SU-DHL-6 (cell line): ENCODE measurements at regions not wholly inside any gene's neighbourhood (a gene's known extent, or its start where the extent isn't known, plus 50 kb on each side); places are given as distances from the start of the nearest gene placed in this dataset.

Source experiments
- H2AFZ ChIP-seq: fragments of 200-600 bp; sonication (generic); 2 replicates; pipeline ENCODE4 v1.6.1; 2014; ENCODE audit warnings: low read depth, mild to moderate bottlenecking, moderate library complexity, mixed read lengths, antibody characterized with exemption, low read length; ENCODE audit not compliant: severe bottlenecking
- H3F3A ChIP-seq: fragments of 200-600 bp; shearing (Covaris generic); 2 replicates; pipeline ENCODE4 v1.6.0; 2016; ENCODE audit warnings: antibody characterized with exemption, mild to moderate bottlenecking; ENCODE audit not compliant: insufficient read depth
- H3K27ac ChIP-seq: fragments of 200-600 bp; sonication (generic); 2 replicates; pipeline ENCODE4 v1.5.1; 2016; ENCODE audit warnings: low read depth, mild to moderate bottlenecking, low read length, moderate library complexity, mixed read lengths
- H3K27me3 ChIP-seq: fragments of 200-600 bp; sonication (generic), shearing (Covaris generic); 2 replicates; pipeline ENCODE4 v1.6.0; 2014; ENCODE audit warnings: mild to moderate bottlenecking, low read length
- H3K36me3 ChIP-seq: fragments of 200-600 bp; sonication (generic); 2 replicates; pipeline ENCODE4 v1.6.1; 2014; ENCODE audit warnings: mild to moderate bottlenecking, low read length, mixed read lengths
- H3K4me2 ChIP-seq: fragments of 300-600, 200-600 bp; shearing (Covaris generic), sonication (generic); 2 replicates; pipeline ENCODE4 v1.6.0; 2014; ENCODE audit warnings: low read length, low read depth, mild to moderate bottlenecking; ENCODE audit not compliant: poor library complexity, severe bottlenecking
- H3K4me3 ChIP-seq: fragments of 200-600 bp; sonication (generic); 2 replicates; pipeline ENCODE4 v1.5.1; 2014; ENCODE audit warnings: antibody characterized with exemption, low read length, mild to moderate bottlenecking, mixed read lengths; ENCODE audit not compliant: insufficient read depth, poor library complexity, severe bottlenecking
- H3K79me2 ChIP-seq: fragments of 200-600 bp; sonication (generic); 2 replicates; pipeline ENCODE4 v1.6.1; 2014; ENCODE audit warnings: mild to moderate bottlenecking, low read length, moderate library complexity; ENCODE audit not compliant: insufficient read depth
- H3K9ac ChIP-seq: fragments of 200-600 bp; sonication (generic); 2 replicates; pipeline ENCODE4 v1.7.0; 2014; ENCODE audit warnings: mild to moderate bottlenecking, low read length
- H3K9me2 ChIP-seq: fragments of 200-600 bp; sonication (generic); replicated peaks from 2 replicates; pipeline ENCODE4 v1.6.1; 2014; ENCODE audit warnings: low read length; ENCODE audit not compliant: insufficient read depth
- H3K9me3 ChIP-seq: fragments of 200-600 bp; sonication (generic); 2 replicates; pipeline ENCODE4 v1.6.1; 2014; ENCODE audit warnings: low read length, mixed read lengths; ENCODE audit not compliant: insufficient read depth
- H4K20me1 ChIP-seq: fragments of 200-600 bp; sonication (generic); 2 replicates; pipeline ENCODE4 v1.6.1; 2014; ENCODE audit warnings: low read depth, mild to moderate bottlenecking, antibody characterized with exemption, low read length, moderate library complexity, mixed read lengths
- EZH2phosphoT487 ChIP-seq: fragments of 200-600 bp; sonication (generic), shearing (Covaris generic); conservative IDR thresholded peaks from 2 replicates; pipeline ENCODE4 v1.6.1; 2018; ENCODE audit warnings: mild to moderate bottlenecking, antibody characterized with exemption, low read length, moderate library complexity, mixed read lengths
- TF ChIP-seq, protein P1 (sequence below): fragments of 200-600 bp; sonication (generic); IDR thresholded peaks from one replicate; pipeline ENCODE4 v1.5.1; 2017; ENCODE audit warnings: antibody characterized with exemption, mild to moderate bottlenecking, low read length, moderate library complexity; ENCODE audit not compliant: insufficient read depth, poor library complexity, severe bottlenecking

DNA sequence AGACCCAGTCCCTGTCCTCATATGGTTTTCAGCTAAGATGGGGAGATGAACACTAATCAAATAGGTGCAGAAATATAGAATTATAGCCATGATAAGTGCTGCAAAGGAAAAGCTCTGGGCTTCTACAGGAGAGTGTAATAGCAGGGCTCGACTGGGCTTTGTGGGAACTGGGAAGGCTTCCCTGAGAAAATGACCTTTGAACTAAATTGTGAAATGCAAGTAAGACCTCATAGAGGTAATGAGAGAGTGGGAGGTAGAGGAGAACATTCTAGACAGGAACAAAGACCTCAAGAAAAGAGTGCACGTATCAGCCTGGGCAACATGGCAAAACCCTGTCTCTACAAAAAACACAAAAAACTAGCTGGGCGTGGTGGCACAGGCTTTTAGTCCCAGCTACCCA lies 231.6 kb downstream of the ABHD5 start:
- H3K9ac ChIP-seq, result no peak overlapping the region
- no peaks in the 10 kb centered on the region for H3K27me3 ChIP-seq
- no peaks in the 10 kb centered on the region for H3K79me2 ChIP-seq
- TF ChIP-seq, protein P1, sequence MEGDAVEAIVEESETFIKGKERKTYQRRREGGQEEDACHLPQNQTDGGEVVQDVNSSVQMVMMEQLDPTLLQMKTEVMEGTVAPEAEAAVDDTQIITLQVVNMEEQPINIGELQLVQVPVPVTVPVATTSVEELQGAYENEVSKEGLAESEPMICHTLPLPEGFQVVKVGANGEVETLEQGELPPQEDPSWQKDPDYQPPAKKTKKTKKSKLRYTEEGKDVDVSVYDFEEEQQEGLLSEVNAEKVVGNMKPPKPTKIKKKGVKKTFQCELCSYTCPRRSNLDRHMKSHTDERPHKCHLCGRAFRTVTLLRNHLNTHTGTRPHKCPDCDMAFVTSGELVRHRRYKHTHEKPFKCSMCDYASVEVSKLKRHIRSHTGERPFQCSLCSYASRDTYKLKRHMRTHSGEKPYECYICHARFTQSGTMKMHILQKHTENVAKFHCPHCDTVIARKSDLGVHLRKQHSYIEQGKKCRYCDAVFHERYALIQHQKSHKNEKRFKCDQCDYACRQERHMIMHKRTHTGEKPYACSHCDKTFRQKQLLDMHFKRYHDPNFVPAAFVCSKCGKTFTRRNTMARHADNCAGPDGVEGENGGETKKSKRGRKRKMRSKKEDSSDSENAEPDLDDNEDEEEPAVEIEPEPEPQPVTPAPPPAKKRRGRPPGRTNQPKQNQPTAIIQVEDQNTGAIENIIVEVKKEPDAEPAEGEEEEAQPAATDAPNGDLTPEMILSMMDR, result no peak
- no peak for TF ChIP-seq EZH2phosphoT487
- no peak overlapping the region for H3K27ac ChIP-seq
- H2AFZ ChIP-seq, result no peak overlapping the region
- no peaks in the 10 kb centered on the region for H3K9me2 ChIP-seq
- no peaks in the 10 kb centered on the region for H3K36me3 ChIP-seq
- no peaks in the 10 kb centered on the region for H3K9me3 ChIP-seq
- no peak overlapping the region for H3K4me2 ChIP-seq
- no peak overlapping the region for H3K4me3 ChIP-seq
- H3F3A ChIP-seq, result no peaks in the 10 kb centered on the region
- H4K20me1 ChIP-seq, result no peaks in the 10 kb centered on the region

DNA sequence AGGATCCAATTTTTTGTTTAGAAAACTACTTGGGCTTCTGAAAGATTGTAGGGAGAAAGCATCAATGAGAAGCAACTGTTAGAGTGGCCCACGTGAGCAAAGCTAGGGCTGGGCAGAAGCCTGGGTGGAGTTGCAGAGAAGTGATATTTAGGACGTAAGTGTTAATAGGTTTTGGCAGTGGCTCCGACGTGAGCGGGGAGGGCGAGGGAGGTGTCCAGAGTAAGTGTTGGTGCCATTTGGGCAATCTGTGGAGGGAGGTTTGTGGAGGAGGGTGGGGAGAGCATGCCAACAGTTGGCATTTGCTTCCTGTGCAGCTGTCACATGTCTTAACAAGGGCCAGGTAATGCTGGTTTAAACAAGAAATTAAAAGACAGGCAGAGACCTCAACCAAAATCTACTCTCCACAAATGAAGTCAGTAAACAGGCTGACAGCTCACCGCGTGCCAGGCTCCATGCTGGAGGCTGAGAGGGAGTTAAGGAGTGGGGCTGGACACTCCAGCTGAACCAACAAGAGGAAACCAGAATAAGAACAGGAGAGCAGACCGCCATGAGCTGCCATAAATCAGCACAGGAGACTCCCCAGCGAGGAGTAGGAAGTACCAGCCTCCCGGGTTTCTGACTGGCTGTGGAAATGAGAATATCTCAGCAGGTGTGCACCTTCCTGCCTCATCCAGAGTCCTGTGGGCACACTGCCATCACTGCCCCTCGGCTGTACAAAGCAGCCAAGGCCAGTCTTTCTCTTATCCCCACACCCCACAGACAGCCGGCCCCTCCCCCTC lies 232.6 kb downstream of the ABHD5 start:
- no peak overlapping the region for H3K27ac ChIP-seq
- no peak for TF ChIP-seq EZH2phosphoT487
- TF ChIP-seq, protein P1, result no peak
- no peaks in the 10 kb centered on the region for H3K27me3 ChIP-seq
- no peaks in the 10 kb centered on the region for H3K9me3 ChIP-seq
- H3K79me2 ChIP-seq, result no peaks in the 10 kb centered on the region
- no peaks in the 10 kb centered on the region for H3K9me2 ChIP-seq
- no peaks in the 10 kb centered on the region for H4K20me1 ChIP-seq
- H3K4me2 ChIP-seq, result no peak overlapping the region
- no peaks in the 10 kb centered on the region for H3F3A ChIP-seq
- H3K36me3 ChIP-seq, result no peaks in the 10 kb centered on the region
- H3K9ac ChIP-seq, result no peak overlapping the region
- H2AFZ ChIP-seq, result no peak overlapping the region
- no peak overlapping the region for H3K4me3 ChIP-seq

DNA sequence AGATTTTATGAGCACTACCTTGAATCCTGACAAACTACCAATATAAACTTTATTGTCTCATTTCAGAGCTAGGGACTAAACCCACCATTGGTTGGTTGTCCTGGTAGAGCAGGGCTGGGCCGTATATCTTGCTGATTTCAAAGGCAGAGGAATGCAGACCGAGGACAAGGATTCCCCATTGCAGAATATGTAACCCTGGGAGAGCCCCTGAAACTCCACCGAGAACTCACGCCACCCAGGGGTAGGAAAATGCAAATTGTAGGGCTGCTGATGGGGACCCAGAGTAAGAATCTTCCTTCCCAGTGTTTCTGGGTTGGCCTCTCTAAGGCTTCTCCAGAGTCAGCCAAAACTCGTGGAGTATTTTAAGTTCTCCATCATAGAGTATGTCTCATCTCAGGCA lies 235.3 kb downstream of the ABHD5 start:
- no peaks in the 10 kb centered on the region for H3K36me3 ChIP-seq
- no peaks in the 10 kb centered on the region for H3K27me3 ChIP-seq
- TF ChIP-seq, protein P1, result no peak
- TF ChIP-seq EZH2phosphoT487, result no peak
- H3K4me2 ChIP-seq, result no peak overlapping the region
- no peaks in the 10 kb centered on the region for H4K20me1 ChIP-seq
- H2AFZ ChIP-seq, result no peak overlapping the region
- no peaks in the 10 kb centered on the region for H3K79me2 ChIP-seq
- H3K4me3 ChIP-seq, result no peak overlapping the region
- no peak overlapping the region for H3K27ac ChIP-seq
- no peak overlapping the region for H3K9ac ChIP-seq
- H3F3A ChIP-seq, result no peaks in the 10 kb centered on the region
- H3K9me3 ChIP-seq, result no peaks in the 10 kb centered on the region
- no peaks in the 10 kb centered on the region for H3K9me2 ChIP-seq
